HG03520 (cell line): ENCODE measurements at regions not wholly inside any gene's neighbourhood (a gene's known extent, or its start where the extent isn't known, plus 50 kb on each side); places are given as distances from the start of the nearest gene placed in this dataset.

ENCODE experiments used
- ATAC-seq: cut with Tn5 transposase; IDR thresholded peaks from one replicate; pipeline ENCODE4 v1.9.1; 2021; ENCODE audit warnings: mild to moderate bottlenecking, moderate library complexity; ENCODE audit not compliant: unreplicated experiment

- no peak for ATAC-seq
These were observed 341.3 kb upstream of the DCC start for GRCh38 chr18:51998711-51999110.

- ATAC-seq: no peak
These were observed 340.6 kb upstream of the DCC start for GRCh38 chr18:51999351-51999750.

GRCh38 chr18:52000435-52000834 is 339.6 kb upstream of the DCC start:
- no peak for ATAC-seq

GRCh38 chr18:52001106-52001505 is 338.9 kb upstream of the DCC start:
- no peak for ATAC-seq

GRCh38 chr18:52002600-52002999 is 337.4 kb upstream of the DCC start:
- ATAC-seq: no peak

GRCh38 chr18:52007105-52007504 is 332.9 kb upstream of the DCC start:
- no peak for ATAC-seq

GRCh38 chr18:52008330-52008729 is 331.7 kb upstream of the DCC start:
- ATAC-seq: no peak

- no peak for ATAC-seq
These were observed 331.3 kb upstream of the DCC start for GRCh38 chr18:52008736-52009135.

GRCh38 chr18:52009958-52010357 is 330.0 kb upstream of the DCC start:
- no peak for ATAC-seq

GRCh38 chr18:52045946-52046675 is 293.9 kb upstream of the DCC start:
- ATAC-seq: no peak

- ATAC-seq: no peak
These were observed 293.2 kb upstream of the DCC start for GRCh38 chr18:52046842-52047241.

GRCh38 chr18:52054324-52054723 is 285.7 kb upstream of the DCC start:
- no peak for ATAC-seq

GRCh38 chr18:52060607-52061304 is 279.2 kb upstream of the DCC start:
- no peak for ATAC-seq

GRCh38 chr18:52063923-52064322 is 276.1 kb upstream of the DCC start:
- no peak for ATAC-seq

GRCh38 chr18:52069201-52069600 is 270.8 kb upstream of the DCC start:
- ATAC-seq: no peak

GRCh38 chr18:52070291-52070756 is 269.7 kb upstream of the DCC start:
- ATAC-seq: no peak

GRCh38 chr18:52077251-52077983 is 262.6 kb upstream of the DCC start:
- no peak for ATAC-seq

- no peak for ATAC-seq
These were observed 257.8 kb upstream of the DCC start for GRCh38 chr18:52082246-52082645.

- no peak for ATAC-seq
These were observed 252.9 kb upstream of the DCC start for GRCh38 chr18:52087140-52087539.

GRCh38 chr18:52090005-52090404 is 250.0 kb upstream of the DCC start:
- ATAC-seq: no peak

- no peak for ATAC-seq
These were observed 246.8 kb upstream of the DCC start for GRCh38 chr18:52093171-52093570.

- no peak for ATAC-seq
These were observed 221.3 kb upstream of the DCC start for GRCh38 chr18:52118684-52119083.
